H1 (cell line): ENCODE measurements at regions not wholly inside any gene's neighbourhood (a gene's known extent, or its start where the extent isn't known, plus 50 kb on each side); places are given as distances from the start of the nearest gene placed in this dataset.

ENCODE experiments used
- EP300 ChIP-seq, 2 experiments: IDR thresholded peaks; 1 replicate in 1 of 2; 2 replicates in 1 of 2; pipeline ENCODE4 v1.6.1; 2011 to 2012; ENCODE audit warnings: low read depth in 2 of 2, low read length in 2 of 2, mild to moderate bottlenecking in 2 of 2, borderline replicate concordance in 1 of 2, inconsistent platforms in 1 of 2, moderate library complexity in 1 of 2
- POLR2AphosphoS5 ChIP-seq: IDR thresholded peaks from 2 replicates; pipeline ENCODE4 v1.6.1; 2011; ENCODE audit warnings: low read depth, low read length
- TCF12 ChIP-seq: IDR thresholded peaks from 2 replicates; pipeline ENCODE4 v1.6.1; 2011; ENCODE audit warnings: low read depth, mild to moderate bottlenecking, low read length
- YY1 ChIP-seq: IDR thresholded peaks from 2 replicates; pipeline ENCODE4 v1.6.1; 2011; ENCODE audit warnings: low read depth, mild to moderate bottlenecking, low read length
- TF ChIP-seq, protein P1 (sequence below): fragments of 300-600 bp; sonication (generic); IDR thresholded peaks from 2 replicates; pipeline ENCODE4 v1.7.1; 2012; ENCODE audit warnings: low read length, moderate library complexity, mild to moderate bottlenecking, inconsistent platforms; ENCODE audit not compliant: insufficient replicate concordance
- TF ChIP-seq, protein P2 (sequence below): IDR thresholded peaks from 2 replicates; pipeline ENCODE4 v1.6.1; 2012; ENCODE audit warnings: inconsistent platforms

DNA sequence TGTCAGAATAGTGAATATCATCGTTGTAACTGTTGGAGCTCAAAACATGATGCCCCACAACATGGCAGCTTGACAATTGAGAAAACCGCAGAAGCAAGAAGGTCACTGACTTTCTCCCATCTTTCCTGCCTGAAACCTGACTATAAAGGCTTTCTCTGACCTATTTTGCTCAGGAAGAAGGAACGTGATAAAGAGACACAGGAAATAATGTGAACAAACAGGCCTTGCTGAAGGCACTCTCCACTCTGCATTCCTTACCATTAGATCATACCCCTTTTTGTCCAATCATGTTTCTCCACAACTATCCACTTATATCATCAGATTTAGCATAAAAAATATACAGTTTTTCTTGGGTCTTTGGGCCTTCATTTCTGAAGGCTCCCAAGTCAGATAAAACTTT is 916.8 kb downstream of the METTL15 start (continued):
- TF ChIP-seq, protein P1, sequence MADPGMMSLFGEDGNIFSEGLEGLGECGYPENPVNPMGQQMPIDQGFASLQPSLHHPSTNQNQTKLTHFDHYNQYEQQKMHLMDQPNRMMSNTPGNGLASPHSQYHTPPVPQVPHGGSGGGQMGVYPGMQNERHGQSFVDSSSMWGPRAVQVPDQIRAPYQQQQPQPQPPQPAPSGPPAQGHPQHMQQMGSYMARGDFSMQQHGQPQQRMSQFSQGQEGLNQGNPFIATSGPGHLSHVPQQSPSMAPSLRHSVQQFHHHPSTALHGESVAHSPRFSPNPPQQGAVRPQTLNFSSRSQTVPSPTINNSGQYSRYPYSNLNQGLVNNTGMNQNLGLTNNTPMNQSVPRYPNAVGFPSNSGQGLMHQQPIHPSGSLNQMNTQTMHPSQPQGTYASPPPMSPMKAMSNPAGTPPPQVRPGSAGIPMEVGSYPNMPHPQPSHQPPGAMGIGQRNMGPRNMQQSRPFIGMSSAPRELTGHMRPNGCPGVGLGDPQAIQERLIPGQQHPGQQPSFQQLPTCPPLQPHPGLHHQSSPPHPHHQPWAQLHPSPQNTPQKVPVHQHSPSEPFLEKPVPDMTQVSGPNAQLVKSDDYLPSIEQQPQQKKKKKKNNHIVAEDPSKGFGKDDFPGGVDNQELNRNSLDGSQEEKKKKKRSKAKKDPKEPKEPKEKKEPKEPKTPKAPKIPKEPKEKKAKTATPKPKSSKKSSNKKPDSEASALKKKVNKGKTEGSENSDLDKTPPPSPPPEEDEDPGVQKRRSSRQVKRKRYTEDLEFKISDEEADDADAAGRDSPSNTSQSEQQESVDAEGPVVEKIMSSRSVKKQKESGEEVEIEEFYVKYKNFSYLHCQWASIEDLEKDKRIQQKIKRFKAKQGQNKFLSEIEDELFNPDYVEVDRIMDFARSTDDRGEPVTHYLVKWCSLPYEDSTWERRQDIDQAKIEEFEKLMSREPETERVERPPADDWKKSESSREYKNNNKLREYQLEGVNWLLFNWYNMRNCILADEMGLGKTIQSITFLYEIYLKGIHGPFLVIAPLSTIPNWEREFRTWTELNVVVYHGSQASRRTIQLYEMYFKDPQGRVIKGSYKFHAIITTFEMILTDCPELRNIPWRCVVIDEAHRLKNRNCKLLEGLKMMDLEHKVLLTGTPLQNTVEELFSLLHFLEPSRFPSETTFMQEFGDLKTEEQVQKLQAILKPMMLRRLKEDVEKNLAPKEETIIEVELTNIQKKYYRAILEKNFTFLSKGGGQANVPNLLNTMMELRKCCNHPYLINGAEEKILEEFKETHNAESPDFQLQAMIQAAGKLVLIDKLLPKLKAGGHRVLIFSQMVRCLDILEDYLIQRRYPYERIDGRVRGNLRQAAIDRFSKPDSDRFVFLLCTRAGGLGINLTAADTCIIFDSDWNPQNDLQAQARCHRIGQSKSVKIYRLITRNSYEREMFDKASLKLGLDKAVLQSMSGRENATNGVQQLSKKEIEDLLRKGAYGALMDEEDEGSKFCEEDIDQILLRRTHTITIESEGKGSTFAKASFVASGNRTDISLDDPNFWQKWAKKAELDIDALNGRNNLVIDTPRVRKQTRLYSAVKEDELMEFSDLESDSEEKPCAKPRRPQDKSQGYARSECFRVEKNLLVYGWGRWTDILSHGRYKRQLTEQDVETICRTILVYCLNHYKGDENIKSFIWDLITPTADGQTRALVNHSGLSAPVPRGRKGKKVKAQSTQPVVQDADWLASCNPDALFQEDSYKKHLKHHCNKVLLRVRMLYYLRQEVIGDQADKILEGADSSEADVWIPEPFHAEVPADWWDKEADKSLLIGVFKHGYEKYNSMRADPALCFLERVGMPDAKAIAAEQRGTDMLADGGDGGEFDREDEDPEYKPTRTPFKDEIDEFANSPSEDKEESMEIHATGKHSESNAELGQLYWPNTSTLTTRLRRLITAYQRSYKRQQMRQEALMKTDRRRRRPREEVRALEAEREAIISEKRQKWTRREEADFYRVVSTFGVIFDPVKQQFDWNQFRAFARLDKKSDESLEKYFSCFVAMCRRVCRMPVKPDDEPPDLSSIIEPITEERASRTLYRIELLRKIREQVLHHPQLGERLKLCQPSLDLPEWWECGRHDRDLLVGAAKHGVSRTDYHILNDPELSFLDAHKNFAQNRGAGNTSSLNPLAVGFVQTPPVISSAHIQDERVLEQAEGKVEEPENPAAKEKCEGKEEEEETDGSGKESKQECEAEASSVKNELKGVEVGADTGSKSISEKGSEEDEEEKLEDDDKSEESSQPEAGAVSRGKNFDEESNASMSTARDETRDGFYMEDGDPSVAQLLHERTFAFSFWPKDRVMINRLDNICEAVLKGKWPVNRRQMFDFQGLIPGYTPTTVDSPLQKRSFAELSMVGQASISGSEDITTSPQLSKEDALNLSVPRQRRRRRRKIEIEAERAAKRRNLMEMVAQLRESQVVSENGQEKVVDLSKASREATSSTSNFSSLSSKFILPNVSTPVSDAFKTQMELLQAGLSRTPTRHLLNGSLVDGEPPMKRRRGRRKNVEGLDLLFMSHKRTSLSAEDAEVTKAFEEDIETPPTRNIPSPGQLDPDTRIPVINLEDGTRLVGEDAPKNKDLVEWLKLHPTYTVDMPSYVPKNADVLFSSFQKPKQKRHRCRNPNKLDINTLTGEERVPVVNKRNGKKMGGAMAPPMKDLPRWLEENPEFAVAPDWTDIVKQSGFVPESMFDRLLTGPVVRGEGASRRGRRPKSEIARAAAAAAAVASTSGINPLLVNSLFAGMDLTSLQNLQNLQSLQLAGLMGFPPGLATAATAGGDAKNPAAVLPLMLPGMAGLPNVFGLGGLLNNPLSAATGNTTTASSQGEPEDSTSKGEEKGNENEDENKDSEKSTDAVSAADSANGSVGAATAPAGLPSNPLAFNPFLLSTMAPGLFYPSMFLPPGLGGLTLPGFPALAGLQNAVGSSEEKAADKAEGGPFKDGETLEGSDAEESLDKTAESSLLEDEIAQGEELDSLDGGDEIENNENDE: no peak
- TF ChIP-seq EP300 (IDR thresholded peaks at IDR 0.05; ENCODE audit: borderline replicate concordance in 1 of 2, low read depth in 2 of 2, low read length in 2 of 2): no peak
- no peak for TF ChIP-seq TCF12
- no peak for TF ChIP-seq YY1
- TF ChIP-seq, protein P2, sequence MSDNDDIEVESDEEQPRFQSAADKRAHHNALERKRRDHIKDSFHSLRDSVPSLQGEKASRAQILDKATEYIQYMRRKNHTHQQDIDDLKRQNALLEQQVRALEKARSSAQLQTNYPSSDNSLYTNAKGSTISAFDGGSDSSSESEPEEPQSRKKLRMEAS: no peak
- no peak for TF ChIP-seq POLR2AphosphoS5
- TF ChIP-seq, all 59 proteins: peak for 0
